RPMI7951 (cell line): ENCODE measurements at regions not wholly inside any gene's neighbourhood (a gene's known extent, or its start where the extent isn't known, plus 50 kb on each side); places are given as distances from the start of the nearest gene placed in this dataset.

ENCODE experiments used
- DNase-seq: peaks from one replicate; pipeline ENCODE4 v3.0.0-alpha.2; 2012; ENCODE audit warnings: low read depth

- no peak for DNase-seq
Observed at GRCh38 chr5:89045216-89045615, 162.2 kb upstream of the MEF2C start.

- DNase-seq = peak; percentile 6
Observed at GRCh38 chr5:89044674-89045200, 161.8 kb upstream of the MEF2C start.

GRCh38 chr5:89043676-89044075 is 160.7 kb upstream of the MEF2C start:
- peak; percentile 49 for DNase-seq

GRCh38 chr5:89042746-89043145 is 159.8 kb upstream of the MEF2C start:
- DNase-seq = peak; percentile 14

GRCh38 chr5:89041976-89042375 is 159.0 kb upstream of the MEF2C start:
- DNase-seq = no peak

GRCh38 chr5:89041249-89041779 is 158.3 kb upstream of the MEF2C start:
- no peak for DNase-seq

GRCh38 chr5:89036704-89037489 is 153.9 kb upstream of the MEF2C start:
- DNase-seq = peak; percentile 88

- no peak for DNase-seq
Observed at GRCh38 chr5:89036166-89036565, 153.2 kb upstream of the MEF2C start.

- peak; percentile 68 for DNase-seq
Observed at GRCh38 chr5:89034588-89034987, 151.6 kb upstream of the MEF2C start.

- no peak for DNase-seq
Observed at GRCh38 chr5:89030798-89031197, 147.8 kb upstream of the MEF2C start.

GRCh38 chr5:89028595-89029285 is 145.8 kb upstream of the MEF2C start:
- peak; percentile 80 for DNase-seq

GRCh38 chr5:89024045-89024444 is 141.1 kb upstream of the MEF2C start:
- no peak for DNase-seq

GRCh38 chr5:89020926-89021610 is 138.1 kb upstream of the MEF2C start:
- no peak for DNase-seq

GRCh38 chr5:89016741-89017303 is 133.8 kb upstream of the MEF2C start:
- DNase-seq = no peak

GRCh38 chr5:89015409-89015808 is 132.4 kb upstream of the MEF2C start:
- DNase-seq = no peak

GRCh38 chr5:89011778-89012711 is 129.1 kb upstream of the MEF2C start:
- no peak for DNase-seq

- DNase-seq = no peak
Observed at GRCh38 chr5:89010512-89010911, 127.5 kb upstream of the MEF2C start.

GRCh38 chr5:89008291-89008690 is 125.3 kb upstream of the MEF2C start:
- DNase-seq = no peak

GRCh38 chr5:89005990-89006389 is 123.0 kb upstream of the MEF2C start:
- no peak for DNase-seq

- no peak for DNase-seq
Observed at GRCh38 chr5:89004379-89004778, 121.4 kb upstream of the MEF2C start.

- no peak for DNase-seq
Observed at GRCh38 chr5:89003563-89004036, 120.6 kb upstream of the MEF2C start.
